ENCODE measurements at regions not wholly inside any gene's neighbourhood (a gene's known extent, or its start where the extent isn't known, plus 50 kb on each side); places are given as distances from the start of the nearest gene placed in this dataset.
A peak's percentile ranks its signal among the peaks of the same experiment; 100 is the strongest.
"Not testable (repeated sequence)": the region's sequence is repeated elsewhere in the genome, so short reads cannot be mapped to it uniquely, and the experiment has no call there.

DNA sequence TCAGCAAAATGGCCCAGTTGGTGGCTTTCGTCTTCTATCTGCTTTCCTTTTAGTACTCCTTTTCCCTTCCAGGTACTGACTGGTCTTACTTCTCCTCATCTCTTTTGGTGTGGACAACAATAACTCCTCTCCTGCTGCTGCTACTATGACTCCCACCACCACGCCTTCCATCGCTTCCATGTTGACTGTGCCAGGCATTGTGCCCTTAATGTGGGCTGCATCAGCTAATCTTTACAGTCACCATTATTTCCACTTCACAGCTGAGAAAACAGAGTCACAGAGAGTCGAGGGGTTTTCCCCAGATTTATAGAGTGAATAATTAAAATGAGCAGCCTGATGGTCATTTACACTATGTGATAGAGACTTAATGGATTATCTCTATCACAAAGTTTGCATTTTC lies 184.9 kb upstream of the IL12B start:
- DNase-seq, result no peak
- intact Hi-C loops (cut with DNase I), result no loop called here

DNA sequence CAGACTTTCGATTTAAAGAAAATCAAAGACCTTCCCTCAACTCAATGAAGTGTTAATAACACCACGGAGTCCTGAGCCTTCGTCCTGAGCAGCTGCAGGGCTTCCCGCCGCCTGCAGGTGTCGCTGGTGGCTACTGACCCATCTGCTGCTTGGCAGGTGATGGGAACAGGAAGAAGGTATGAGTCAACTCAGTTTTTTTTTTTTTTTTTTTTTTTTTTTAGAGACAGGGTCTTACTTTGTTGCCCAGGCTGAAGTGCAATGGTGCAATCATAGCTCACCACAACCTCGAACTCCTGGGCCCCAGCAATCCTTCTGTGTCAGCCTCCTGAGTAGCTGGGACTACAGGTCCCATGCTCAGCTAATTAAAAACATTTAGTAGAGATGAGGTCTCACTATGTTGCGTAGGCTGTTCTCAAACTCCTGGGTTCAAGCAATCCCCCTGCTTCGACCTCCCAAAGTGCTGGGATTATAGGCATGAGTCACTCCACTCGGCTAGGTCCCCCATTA lies 185.7 kb upstream of the IL12B start:
- peak in 40 of 42 donors; percentile 10 to 79 (median 50) for DNase-seq
- intact Hi-C loops (cut with DNase I), result no loop called here

DNA sequence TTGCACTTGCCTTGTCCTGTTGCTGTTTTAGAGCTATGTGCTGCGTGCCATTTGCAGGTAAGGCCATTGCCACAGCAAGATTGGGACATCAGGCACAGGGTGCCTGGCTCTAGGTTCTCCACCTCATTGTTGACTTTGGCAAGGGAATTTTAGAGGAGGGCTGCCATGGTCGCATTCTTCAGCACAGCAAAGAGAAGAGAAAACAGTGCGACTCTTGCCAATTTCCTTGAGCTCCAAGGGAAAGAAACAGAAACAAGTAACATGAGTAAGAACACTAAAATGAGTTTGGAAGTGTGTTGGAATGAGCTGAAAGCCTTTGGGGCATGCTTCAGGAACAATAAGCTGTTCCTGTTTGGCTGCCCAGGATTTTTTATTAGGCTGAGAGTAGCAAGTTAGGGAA lies 188.1 kb upstream of the IL12B start:
- peak in 1 of 42 donors; percentile 46 for DNase-seq
- intact Hi-C loops (cut with DNase I), result no loop called here

DNA sequence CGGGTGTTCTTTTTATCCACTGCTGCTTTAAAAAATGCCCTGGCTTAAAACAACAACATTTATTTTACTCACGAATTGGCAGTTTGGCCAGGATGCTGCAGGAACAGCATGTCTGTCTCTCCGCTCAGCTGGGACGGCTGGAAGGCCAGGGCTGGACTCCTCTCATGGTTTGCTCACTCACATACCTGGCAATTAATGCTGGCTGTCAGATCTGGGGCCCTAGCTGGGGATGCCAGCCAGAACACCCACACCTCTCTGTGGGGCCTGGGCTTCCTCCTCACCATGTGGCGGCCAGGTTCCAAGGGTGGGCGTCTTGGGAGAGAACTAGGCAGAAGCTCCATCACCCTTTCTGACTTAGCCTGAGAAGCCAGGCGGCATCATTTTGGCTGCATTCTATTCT lies 189.1 kb upstream of the IL12B start:
- intact Hi-C loops (cut with DNase I), result no loop called here
- DNase-seq, result no peak

DNA sequence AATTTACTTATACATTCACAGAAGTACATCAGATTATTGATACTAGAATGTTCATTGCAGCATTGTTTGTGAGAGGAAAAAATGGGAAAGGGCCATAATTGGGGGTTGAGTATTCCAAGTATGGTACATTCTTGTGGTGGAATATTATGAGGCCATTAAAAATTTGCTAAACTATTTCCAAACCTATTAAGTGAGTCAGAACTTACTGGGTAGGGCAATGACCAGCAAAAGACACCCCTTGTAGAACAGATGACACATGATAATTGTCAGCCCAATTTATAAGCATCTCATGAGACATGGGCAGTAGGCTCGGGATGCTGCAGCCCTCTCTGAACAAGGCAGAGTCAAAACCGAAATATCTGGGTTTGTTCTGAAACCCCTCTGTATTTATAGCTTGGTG lies 192.6 kb upstream of the IL12B start:
- DNase-seq, result no peak
- intact Hi-C loops (cut with DNase I), result no loop called here

DNA sequence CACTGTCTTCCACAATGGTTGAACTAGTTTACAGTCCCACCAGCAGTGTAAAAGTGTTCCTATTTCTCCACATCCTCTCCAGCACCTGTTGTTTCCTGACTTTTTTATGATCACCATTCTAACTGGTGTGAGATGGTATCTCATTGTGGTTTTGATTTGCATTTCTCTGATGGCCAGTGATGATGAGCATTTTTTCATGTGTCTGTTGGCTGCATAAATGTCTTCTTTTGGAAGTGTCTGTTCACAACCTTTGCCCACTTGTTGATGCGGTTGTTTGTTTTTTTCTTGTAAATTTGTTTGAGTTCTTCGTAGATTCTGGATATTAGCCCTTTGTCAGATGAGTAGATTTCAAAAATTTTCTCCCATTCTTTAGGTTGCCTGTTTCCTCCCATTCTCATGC lies 194.0 kb upstream of the IL12B start:
- intact Hi-C loops (cut with DNase I); DNase-seq: not testable (repeated sequence)

DNA sequence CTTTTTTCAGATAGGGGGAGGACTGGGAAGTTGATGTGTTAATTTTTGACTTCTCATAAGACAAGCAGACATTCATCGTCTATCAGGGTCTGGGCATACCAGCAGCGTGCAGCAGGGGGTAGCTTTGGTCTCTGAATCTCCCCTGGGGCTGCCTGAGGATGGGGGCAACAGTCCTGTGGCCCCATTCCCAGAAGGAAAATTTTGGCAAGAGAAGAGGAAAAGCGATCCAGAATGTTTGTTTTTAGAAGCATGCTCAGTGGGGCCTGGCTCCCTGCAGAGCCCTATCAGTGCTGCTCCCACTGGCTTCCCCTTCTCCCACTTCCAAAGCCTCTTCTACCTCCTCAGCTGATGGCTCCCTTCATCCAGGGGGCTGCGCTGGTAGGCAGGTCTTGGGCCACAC lies 194.8 kb upstream of the IL12B start:
- DNase-seq, result no peak
- intact Hi-C loops (cut with DNase I), result no loop called here

DNA sequence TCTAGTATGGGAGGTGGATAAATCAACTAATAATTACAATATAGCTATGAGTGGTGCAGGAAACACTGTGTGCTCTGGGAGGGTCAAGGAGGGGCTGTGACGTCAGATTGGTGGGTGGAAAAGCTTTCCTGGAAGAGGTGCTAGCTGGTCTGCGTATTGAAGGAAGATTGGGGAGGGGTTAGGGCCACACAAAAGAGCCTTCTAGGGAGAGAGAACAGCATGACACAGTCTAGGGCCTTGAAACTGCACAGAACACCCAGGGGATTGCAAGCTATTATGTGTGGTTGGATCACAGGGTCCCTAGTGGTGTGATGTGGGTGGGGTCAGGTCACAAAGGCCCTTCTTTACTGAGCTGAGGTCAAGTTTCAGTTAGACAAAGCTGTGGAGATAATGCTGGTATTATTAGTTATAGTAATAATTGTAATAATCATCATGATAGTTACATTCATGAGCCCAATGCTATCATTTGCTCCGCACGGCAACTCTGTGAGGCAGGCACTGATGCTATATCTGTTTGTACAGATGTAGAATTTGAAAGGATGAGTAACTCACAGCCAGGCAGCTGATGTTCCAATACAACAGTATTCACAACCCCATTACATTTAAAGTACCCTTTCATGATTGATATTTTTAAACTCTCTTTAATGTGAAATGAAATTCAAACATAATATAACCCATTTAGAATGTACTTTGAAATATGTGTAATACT lies 197.4 kb upstream of the IL12B start:
- intact Hi-C loops (cut with DNase I), result no loop called here
- no peak for DNase-seq

DNA sequence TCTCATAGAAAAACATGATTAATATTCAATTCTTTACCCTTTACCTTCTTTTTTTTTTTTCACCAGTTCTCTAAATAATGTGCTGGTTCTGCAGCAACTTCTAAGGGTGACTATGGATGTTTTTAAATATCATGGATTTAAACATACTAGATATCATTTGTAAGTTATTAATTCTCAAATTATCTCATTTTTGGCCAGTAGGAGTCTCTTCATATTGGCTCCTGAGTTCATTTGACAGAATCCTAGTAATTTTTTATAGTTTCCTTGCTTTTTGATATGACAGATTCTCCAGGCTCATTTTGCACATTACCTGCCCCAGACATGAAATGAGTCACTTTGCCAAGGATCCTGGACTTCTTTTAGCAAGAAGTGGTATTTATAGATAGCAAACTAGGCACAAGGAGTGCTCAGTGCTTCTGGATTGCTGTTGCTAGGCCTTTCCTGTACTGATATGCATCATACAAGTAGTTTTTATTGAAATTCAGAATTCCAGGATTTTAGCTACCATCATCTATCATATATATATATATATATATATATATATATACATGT lies 201.3 kb upstream of the IL12B start:
- peak in 20 of 42 donors; percentile 12 to 75 (median 33) for DNase-seq
- intact Hi-C loops (cut with DNase I), result no loop called here

DNA sequence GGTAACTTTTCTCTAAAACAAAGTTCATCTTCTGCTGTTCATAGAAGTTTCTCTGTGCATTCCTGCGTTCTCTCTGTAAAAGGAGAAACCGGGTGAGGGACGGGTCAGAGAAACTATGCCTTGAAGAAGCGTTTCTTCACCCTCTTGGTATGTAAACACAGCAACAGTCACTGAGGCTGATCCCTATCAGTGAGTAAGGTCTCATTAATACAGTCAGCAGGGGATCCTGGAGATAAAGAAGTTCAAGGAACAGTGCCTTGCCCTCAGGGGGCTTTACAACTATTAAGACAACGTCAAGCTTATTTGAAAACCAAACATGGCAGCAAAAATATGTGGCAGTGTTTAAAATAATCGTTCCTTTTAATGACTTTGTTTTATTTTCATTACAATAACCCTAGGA lies 202.9 kb upstream of the IL12B start:
- intact Hi-C loops (cut with DNase I), result no loop called here

DNA sequence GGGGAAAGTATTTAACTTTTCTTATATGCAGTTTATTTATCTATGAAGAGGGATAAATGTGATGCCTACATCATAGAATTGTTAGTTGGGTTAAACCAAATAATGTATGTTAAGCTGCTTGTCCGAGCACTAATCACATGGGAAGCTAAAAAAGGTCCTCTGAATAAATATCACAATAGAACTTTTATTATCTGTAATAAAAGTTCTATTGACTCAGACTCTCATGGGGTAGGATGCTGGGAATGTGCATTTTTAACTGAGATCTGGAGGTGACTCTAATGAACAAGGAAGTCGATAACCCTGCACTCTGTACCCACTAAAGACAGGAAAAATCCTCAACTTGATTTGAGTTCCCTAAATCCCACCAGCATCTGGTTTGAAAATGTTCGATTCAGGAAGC lies 205.9 kb upstream of the IL12B start:
- DNase-seq, result no peak
- intact Hi-C loops (cut with DNase I), result no loop called here

More for the DNA sequence above, 202.9 kb upstream of the IL12B start:
- no peak for DNase-seq

DNA sequence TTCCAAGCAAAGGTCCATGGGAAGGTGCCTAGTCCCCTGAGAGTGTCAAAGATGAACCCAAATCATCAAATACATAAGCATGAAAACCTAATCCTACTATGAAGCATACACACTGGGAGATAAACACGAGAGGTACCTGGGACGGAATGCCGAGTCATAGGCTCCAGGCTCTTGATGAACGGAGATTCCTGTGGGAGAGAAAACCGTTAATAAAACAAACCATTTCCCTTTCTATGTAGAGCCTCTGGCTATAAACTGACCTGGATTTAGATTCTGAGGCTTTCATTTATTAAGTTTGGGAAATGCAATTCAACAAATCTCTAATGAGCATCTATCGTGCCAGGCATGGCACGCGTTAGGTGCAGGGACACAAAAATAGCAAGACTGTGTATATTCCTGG lies 206.4 kb upstream of the IL12B start:
- no peak for DNase-seq
- intact Hi-C loops (cut with DNase I), result no loop called here

DNA sequence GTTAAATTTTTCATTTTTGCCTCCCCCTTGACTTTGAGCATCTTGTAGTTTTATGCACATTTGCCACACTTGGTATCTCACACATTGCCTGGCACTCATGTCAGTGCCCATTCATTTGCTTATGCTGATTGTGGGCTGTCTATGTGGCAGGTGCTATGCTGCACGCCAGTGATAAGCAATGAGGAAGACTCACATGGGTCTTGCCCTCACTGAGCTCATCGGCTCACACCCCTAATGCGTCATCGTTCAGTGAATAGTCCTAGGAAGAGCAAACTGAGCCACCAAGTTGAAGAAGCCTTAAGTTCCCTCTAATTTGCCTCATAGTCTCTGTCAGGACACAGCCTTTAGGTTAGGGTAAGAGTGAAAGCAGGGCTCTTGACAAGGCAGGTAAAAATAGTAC lies 209.4 kb upstream of the IL12B start:
- intact Hi-C loops (cut with DNase I), result no loop called here
- DNase-seq, result no peak

DNA sequence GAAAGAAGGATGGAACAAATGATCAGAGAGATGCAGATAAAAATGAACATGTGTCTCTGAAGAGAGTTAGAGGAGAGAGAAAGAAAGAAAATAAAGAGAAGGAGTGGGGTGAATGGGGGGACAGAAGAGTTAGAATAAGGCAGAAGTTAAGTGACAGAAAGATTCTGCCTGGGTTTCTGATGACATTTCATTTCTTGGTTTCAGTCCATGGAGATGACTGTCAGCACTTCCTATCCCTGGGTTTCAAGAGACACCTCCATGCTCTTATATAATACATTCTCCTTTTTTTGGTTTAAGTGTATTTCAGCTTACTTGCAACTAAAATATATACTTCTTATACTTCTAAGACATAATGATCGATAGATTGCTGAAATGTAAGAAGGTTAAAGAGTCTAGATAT lies 213.0 kb upstream of the IL12B start:
- intact Hi-C loops (cut with DNase I), result no loop called here
- no peak for DNase-seq

DNA sequence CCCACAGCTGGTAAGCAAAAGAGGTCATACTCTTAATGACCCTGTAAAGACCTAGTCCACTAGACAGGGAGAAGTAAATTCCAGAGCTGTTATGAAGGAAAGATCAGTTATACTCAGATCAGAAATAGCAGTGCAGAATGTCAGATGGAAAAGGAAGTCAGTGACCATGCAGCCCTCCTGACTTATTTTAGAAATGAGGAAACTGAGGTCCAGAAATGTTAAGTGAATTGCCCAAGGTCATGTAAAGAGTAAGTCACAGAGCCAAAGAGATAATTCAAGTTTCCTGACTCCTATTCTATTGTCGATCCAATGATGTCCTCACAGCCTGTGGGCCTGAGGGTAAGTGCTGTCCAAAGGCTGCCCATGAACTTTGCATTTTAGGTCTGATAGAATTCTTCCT lies 214.9 kb upstream of the IL12B start:
- no peak for DNase-seq
- intact Hi-C loops (cut with DNase I), result no loop called here

DNA sequence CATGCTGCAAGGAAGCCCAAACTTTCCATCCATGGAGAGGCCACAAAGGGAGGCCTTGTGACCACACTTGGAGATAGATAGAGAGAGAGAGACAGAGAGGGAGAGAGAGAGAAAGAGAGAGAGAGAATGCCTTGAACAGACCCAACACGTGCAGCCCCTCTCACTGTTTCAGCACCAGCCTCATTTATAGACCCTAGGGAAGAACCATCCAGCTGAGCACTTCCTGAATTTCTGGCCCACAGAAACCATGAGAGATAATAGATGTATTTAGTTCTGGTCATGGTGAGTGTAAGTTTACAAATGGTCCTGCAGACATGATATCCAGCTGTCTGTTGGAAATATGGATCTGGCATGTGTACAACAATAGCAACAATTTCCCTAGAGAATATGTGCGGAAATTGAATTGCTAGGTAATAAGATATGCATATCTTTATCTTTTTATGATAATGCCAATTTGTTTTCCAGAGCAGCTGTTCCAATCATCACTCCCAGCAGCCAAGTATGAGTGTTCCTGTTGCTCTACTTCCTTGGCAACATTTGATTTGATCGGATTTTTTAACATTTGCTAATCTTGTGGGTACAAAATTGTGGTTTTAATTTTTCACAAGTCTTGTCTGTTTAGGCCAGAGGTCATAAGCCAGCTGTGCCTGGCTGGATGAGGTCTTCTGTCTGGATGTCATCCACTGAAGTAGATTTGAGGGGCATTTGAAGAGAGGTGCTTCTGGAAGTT lies 217.3 kb upstream of the IL12B start:
- DNase-seq, result no peak
- intact Hi-C loops (cut with DNase I), result no loop called here

DNA sequence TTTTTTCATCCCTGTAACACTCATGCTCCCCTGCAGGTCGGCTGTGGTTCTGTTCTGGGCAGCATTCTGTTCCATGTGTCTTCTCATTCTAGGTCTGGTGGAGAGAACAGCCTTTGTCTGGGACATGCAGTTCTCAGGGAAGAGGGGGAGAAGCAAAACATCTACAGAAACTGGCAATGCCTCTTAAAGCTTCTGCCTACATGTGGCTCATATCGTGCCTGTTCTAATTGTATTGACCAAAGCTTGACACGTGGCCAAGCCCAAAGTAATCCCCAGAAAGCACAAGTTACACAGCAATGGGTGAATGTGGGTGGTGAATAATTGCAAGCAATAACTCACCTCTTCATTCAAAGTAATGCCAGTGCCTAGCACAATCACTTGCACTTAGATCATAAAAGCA lies 218.2 kb upstream of the IL12B start:
- intact Hi-C loops (cut with DNase I), result no loop called here

DNA sequence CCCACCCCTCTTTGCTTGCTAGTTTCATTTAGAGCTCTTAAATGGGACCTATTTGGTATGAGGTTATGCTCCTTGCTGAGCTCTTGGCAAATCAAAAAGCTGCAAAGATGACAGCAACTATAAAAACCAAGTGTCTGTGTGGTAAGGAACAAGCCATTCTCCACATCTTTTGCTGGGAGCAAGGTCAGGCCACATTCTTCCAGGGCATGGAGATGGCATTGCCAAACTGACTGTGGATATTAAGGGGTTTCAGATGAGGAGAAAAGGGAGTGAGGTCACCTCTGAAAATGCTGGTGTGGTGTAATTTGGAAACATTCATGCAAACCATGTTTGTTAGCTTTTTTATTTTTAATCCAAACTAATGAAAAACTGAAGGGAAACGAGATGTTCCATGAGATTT lies 218.8 kb upstream of the IL12B start:
- intact Hi-C loops (cut with DNase I), result no loop called here
- peak in 2 of 42 donors; percentile 6 to 15 for DNase-seq

More for the DNA sequence above, 218.2 kb upstream of the IL12B start:
- peak in 2 of 42 donors; percentile 4 to 19 for DNase-seq

DNA sequence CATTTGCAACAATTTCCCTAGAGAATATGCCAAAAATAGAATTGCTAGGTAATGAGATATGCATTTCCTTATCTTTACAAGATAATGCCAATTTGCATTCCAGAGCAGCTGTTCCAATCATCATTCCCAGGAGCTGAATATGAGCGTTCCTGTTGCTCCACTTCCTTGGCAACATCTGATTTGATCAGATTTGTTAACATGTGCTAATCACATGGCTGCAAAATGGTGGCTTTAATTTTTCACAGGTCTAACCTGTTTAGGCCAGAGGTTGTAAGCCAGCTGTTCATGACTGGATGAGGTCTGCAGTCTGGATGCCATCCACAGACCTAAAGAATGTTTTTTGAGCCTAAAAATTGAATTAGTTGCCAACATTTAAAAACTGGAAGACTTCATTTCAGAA lies 220.7 kb upstream of the IL12B start:
- intact Hi-C loops (cut with DNase I), result no loop called here
- DNase-seq, result no peak

DNA sequence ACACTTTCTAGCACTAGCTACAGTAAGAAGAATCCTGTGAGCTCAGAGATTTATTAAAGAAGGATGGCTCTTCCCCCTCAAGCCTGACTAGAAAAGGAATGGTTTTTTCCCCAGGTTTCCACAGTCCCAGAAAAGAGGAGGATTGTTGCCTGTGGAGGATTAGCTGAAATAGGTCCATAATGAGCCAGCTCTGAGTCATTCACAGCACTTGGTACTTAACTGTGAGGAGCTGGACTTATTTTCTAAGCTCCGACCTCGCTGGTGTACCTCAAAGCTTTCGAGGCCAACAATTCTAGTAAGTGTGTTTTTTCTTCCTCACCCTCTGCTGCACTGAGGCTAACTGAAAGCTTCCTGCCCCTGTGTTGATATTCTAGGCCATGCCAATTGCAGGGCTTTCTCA lies 222.5 kb upstream of the IL12B start:
- intact Hi-C loops (cut with DNase I), result no loop called here
- DNase-seq, result peak in 13 of 42 donors; percentile 3 to 66 (median 28)
